Prostate gland (tissue), 2 donors: ENCODE measurements at regions not wholly inside any gene's neighbourhood (a gene's known extent, or its start where the extent isn't known, plus 50 kb on each side); places are given as distances from the start of the nearest gene placed in this dataset.
"Not testable (repeated sequence)": the region's sequence is repeated elsewhere in the genome, so short reads cannot be mapped to it uniquely, and the experiment has no call there.

Experiments used
- CTCF ChIP-seq, 4 experiments: fragments of 200-600 bp in 2 of 4; fragments of 450-650 bp in 2 of 4; sonication (generic) in 2 of 4; IDR thresholded peaks; 1 replicate in 3 of 4; 2 replicates in 1 of 4; pipeline ENCODE4 v1.5.1; 2016 to 2019; ENCODE audit warnings: antibody characterized with exemption in 4 of 4, mild to moderate bottlenecking in 2 of 4, moderate library complexity in 2 of 4
- POLR2A ChIP-seq: fragments of 450-650 bp; IDR thresholded peaks from one replicate; pipeline ENCODE4 v1.6.1; 2016; ENCODE audit warnings: antibody characterized with exemption, mild to moderate bottlenecking
- POLR2AphosphoS5 ChIP-seq: sonication (generic); formaldehyde crosslinking; IDR thresholded peaks from one replicate; pipeline ENCODE4 v1.6.1; 2017; ENCODE audit warnings: antibody characterized with exemption

GRCh38 chr2:87416266-87416592, 331.7 kb upstream of the PLGLB2 start:
- TF ChIP-seq CTCF (IDR thresholded peaks at IDR 0.05); POLR2A; POLR2AphosphoS5: not testable (repeated sequence)
